ENCODE measurements at regions not wholly inside any gene's neighbourhood (a gene's known extent, or its start where the extent isn't known, plus 50 kb on each side); places are given as distances from the start of the nearest gene placed in this dataset.

DNA sequence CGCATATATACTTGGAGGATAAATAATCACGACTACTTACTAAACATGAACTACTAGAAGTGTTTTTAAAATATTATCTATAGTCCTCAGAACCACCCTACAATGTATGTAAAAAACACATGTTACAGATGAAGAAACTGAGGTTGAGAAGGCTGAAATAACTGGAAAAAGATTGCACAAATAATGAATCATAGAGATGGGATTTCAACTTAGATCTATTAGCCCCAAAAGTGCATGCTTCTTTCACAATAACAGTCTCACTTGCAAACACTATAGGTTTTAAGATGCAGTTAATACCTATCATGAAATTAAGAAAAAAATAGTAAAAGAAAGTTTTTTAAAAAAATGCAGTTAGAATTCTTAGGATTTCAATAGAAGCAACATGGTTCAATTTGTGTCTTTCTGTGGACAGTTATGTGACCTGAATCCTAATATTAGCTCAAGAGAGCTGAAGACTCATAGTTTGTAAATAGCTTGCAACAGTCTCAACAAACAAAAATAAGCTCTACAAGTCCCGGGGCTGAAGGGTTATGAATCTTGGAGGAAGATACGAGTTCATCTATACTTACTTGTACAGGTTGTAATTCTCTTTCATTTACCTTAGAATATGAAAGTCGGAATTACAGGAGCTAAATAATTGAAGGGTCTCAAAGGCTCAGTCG, 58.6 kb upstream of the NTPCR start:
- no peak for DNase-seq

DNA sequence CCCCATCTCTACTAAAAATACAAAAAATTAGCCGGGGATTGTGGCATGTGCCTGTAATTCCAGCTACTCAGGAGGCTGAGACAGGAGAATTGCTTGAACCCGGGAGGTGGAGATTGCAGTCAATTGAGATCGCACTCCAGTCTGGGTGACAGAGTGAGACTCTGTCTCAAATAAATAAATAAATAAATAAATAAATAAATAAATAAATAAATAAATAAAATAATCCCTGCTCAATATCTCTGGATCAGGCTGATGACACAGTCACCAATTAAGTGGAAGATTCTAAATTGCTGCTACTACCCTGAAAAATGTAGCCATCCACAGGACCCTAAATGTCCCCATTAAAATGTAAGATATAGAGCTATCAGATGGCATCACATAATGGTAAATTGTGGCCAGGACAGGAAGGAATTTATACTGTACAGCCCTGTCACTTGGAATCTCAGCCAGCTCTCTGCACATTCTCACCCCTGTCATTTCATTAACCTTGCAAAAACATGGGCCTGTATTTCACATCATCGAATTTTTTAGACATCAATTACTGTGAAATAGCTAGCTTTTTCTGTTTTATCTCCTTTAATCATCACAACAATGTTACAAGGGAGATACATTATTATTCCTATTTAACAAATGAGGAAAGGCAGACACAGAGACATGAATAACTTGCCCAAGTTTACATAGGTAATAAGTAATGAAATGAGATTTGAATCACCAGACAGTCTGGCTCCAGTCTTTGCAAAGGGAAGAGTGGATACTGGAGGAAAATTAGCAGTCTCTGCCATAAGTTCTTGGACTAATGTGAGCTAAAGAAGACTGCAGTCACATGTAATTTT, 56.7 kb upstream of the NTPCR start:
- no peak for DNase-seq

DNA sequence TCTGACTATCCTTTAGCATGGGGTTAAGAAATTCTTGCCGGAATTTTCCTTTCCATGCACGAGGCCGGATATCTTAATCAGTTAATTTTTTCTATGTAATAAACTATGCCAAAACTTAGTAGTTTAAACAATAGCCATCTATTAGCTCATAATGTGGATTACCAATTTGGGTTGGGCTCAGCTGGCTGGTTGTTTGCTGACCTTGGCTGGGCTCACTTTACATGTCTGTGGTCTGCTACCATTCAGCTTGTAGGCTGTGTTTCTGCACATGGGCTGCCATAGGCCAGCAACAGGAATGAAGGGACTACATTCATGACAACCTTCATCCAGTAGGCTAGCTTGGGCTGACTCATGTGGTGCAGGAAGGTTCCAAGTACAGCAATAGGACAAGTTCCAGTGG, 56.0 kb upstream of the NTPCR start:
- no peak for DNase-seq

DNA sequence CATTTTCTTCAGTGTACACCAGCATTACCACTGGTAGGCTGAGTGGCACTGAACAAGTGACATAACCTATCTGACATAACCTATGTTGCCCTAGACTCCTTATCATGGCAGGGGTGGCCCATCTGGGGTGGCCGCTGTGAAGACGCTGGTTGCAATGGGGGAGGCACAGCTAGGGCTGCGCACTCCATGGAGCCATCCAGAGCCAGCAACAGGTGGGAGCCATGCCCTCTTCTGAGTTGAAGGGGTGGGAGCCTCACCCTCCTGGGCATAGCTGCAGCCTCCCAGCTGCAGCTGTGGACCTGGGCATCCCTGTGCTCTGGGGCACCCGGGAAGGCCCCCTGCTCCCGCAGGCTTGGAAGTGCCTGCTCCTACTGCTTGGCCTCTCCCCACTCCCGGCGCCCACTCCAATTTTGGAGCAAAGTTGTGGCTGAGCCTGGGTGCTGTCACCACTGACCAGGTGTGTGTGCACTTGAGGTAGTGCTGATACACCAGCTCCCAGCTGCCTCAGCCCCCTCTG, 52.4 kb upstream of the NTPCR start:
- no peak for DNase-seq

DNA sequence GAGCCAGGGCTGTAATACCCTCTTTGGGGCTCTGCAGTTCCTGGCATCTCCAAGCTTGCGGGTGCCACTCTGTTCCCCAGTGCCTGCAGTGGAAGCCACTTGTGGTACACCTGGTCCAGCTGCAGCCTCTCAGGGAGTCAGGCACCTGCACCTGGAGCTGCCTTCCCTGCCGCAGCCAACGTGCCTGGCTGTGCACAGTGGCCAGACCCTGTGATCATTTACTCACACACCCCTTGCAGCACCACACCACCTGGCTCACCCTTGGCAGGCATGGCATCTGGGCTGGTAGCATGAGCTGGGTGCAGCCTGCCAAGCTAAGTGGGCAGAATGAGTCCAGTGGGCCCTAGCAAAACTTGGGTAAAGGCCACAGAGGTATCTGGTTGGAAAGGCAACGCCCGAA, 51.1 kb upstream of the NTPCR start:
- no peak for DNase-seq

DNA sequence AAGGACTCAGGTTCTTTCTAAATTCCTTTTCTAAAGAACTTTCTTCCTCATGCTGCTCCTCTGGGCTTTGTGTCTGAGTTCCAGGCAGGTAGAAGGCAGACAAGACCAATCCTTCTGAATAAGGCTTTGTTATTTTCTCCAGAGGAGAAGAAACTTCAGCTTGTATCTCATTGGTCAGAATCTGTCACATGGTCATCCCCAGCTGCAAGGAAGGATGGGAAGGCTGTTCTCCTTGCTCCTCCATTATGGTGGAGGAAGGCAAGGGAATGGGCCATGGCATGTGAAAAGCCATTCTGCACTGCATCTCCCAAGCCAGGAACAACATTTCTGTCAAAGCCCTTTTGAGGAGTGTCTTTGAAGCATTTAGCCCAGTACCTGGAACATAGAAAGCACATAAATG, 50.6 kb upstream of the NTPCR start:
- no peak for DNase-seq
